ENCODE measurements at regions not wholly inside any gene's neighbourhood (a gene's known extent, or its start where the extent isn't known, plus 50 kb on each side); places are given as distances from the start of the nearest gene placed in this dataset.

DNA sequence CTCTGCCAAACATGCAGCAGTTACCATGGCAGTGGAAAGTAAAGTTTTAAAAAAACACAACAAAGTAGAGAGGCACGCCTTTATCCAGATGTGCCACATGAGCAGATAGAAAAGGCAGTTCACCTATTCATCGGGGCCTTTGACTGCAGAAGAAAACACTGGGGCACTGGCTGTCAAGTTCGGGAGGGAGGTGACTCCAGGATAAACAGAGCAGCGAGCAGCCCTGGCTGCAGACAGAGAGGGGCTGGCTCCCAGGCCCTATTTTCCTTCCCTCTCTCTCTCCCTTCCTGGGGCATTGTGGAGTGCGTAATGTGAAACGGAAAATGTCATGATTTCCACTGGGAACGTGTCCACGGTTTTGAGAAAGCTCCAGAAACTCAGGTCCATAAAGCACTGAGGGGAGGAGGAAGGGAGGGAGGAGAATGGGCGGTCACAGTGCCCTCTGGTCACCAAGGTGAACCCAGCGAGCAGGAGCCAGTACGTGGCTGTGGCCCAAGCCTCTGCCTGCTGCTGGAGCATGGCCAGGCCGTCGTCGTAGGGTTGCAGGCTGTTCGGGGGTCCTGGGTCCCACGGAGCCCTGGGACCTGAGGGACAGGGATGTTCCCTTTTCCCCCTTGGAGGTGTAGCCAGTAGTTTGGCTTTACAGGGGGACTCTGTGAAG lies 114.7 kb upstream of the IRF2BP2 start:
- Histone ChIP-seq H3K4me1 (ENCODE audit: control insufficient read depth, insufficient read depth, low read length) (peaks cover 3% of the 10 kb centered on the region), H3K36me3 (ENCODE audit: control insufficient read depth, insufficient read depth, low read length) (no peaks in the 10 kb centered on the region), H3K9ac (ENCODE audit: low read depth, low read length) (no peak overlapping the region), H3K27me3 (ENCODE audit: control insufficient read depth, insufficient read depth, low read length) (no peaks in the 10 kb centered on the region), H3K4me3 (ENCODE audit: low read depth, low read length) (no peak overlapping the region), H3K9me3 (ENCODE audit: control insufficient read depth, insufficient read depth, low read length) (no peaks in the 10 kb centered on the region)

DNA sequence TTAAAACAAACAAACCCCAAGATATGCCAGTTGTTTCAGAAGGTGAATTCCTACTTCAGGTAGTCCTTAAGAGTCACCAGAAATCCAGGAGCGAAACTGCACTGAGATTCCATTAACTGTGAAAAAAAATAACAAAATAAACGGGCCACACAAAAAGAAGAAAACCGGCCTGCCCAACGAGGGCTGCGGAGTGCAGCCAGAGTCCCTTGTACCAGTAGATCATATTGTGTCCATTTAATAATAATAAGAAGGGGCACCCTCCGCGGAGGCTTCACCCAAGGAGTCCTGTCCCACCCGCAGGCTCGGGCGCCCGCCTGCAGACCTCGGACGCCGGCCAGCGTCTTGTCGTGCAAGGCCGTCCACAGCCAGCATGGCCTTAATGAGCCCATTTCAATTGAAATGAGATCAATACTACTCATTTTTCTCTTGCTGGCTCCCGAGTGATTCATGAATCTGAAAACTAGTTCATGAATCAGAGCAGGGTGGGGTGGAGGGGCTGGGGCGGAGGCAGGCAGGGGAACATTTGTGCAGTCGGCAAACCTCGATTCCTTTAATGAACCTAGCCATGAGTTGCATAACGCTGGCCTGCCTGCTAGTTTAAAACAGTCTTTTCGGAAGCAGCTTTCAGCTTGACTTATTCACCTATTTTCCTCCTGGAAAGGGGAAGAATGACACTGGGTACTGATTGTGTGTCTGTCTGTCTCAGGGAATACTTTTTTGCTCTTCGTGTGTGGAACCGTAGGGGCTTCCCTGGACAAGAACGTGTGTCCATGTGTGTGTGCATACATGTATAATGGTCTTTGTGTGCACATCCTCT lies 113.1 kb upstream of the IRF2BP2 start:
- Histone ChIP-seq H3K27me3 (ENCODE audit: control insufficient read depth, insufficient read depth, low read length) (no peaks in the 10 kb centered on the region), H3K36me3 (ENCODE audit: control insufficient read depth, insufficient read depth, low read length) (no peaks in the 10 kb centered on the region), H3K9me3 (ENCODE audit: control insufficient read depth, insufficient read depth, low read length) (no peaks in the 10 kb centered on the region), H3K9ac (ENCODE audit: low read depth, low read length) (no peak overlapping the region), H3K4me1 (ENCODE audit: control insufficient read depth, insufficient read depth, low read length) (peaks cover 3% of the 10 kb centered on the region), H3K4me3 (ENCODE audit: low read depth, low read length) (no peak overlapping the region)

DNA sequence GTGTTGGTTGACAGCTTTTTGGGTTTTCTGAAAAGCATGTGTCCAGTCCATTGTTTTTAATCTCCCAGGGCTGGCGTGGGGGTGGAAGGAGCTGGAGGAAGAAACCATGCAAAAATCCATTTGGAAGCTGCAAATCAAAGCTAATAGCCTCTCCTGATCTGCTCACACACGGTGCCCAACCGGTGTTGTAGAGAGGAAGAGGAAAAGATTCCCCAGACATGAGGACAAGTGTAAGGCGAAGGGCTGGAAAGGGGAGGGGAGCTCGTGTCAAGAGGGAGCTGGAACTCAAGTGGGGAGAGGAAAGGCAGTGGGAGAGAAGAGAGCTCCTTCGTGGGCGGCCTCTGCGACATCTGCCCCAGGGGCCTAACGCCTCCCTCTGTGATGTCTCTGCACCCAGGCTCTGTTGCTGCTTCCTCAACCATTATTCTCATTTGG lies 112.3 kb upstream of the IRF2BP2 start:
- Histone ChIP-seq H3K9ac (ENCODE audit: low read depth, low read length) (no peak overlapping the region), H3K36me3 (ENCODE audit: control insufficient read depth, insufficient read depth, low read length) (no peaks in the 10 kb centered on the region), H3K4me3 (ENCODE audit: low read depth, low read length) (no peak overlapping the region), H3K9me3 (ENCODE audit: control insufficient read depth, insufficient read depth, low read length) (no peaks in the 10 kb centered on the region), H3K27me3 (ENCODE audit: control insufficient read depth, insufficient read depth, low read length) (no peaks in the 10 kb centered on the region), H3K4me1 (ENCODE audit: control insufficient read depth, insufficient read depth, low read length) (peaks cover 3% of the 10 kb centered on the region)

DNA sequence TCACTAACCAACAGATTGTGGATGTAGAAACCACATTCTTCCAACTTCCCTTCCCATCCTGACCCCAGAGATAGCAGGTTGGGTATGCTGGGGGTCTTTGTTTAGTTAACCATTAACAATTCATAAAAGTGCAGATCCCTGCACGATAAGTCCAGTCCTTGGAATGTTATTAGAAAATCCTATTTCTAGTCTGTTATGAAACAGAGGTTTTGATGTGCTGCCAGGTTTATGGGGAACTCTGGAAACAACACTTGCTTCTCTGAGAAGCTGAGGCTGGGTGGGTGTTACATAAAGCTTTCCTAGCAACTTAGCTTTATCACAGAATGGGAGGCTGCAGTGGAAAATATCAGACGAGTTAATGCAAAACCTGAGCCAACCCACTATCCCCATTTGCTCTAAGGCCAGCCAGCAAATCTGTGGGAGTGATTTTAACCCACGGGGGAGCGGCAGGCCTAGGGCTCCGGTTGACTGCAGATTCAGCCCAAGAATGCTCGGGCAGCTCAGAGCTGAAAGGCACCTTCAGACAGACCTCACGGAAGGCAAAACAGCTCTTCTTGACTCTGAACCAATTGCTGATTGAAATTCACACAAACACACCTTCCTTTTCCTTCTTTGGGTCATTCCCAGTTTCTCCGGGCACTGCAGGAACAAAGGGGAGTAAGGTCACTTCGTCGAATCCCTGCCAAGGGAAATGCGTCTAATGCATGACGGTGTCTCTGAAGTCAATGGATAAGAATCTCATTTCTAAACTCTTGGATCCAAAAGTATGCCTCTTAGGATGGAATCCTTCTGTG lies 111.7 kb upstream of the IRF2BP2 start:
- Histone ChIP-seq H3K4me3 (ENCODE audit: low read depth, low read length) (no peak overlapping the region), H3K4me1 (ENCODE audit: control insufficient read depth, insufficient read depth, low read length) (peaks cover 3% of the 10 kb centered on the region), H3K9me3 (ENCODE audit: control insufficient read depth, insufficient read depth, low read length) (no peaks in the 10 kb centered on the region), H3K27me3 (ENCODE audit: control insufficient read depth, insufficient read depth, low read length) (no peaks in the 10 kb centered on the region), H3K36me3 (ENCODE audit: control insufficient read depth, insufficient read depth, low read length) (no peaks in the 10 kb centered on the region), H3K9ac (ENCODE audit: low read depth, low read length) (no peak overlapping the region)

DNA sequence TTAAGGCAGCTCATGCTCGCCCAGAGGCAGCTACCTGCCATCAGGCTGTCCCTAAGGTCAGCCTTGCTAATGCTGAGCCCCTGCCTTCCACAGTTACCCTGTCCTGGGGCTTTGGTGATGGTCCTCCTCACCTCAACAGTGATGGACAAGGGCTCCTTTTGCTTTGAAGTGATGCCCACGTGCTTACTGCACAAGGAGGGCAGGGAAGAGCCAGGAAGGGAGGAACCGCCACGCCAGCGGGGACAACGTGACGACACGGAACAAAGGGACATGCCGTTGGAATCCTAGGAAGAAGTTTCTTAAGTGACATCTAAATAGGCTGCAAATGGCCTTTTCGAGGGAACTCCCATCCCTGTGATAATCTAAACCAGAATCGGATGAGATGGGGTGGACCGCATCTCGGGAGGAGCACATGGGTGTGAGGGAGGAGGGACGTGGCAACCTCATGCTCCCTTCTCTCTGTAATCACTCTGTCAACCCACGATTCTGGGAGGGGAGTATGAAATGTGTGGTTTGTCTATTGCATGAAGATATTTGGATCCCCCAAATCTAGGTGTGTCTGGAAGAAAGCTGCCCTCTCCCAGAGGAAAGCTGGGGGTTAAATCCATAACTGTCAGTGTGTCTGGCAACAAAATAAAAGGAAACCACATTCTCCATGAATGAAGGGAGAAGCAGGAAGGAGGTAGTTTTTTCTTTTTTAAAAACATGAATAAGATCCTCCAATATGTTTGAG lies 110.9 kb upstream of the IRF2BP2 start:
- no peak overlapping the region for H3K9ac ChIP-seq (ENCODE audit: low read depth, low read length)
- H3K36me3 ChIP-seq (ENCODE audit: control insufficient read depth, insufficient read depth, low read length) = no peaks in the 10 kb centered on the region
- no peaks in the 10 kb centered on the region for H3K27me3 ChIP-seq (ENCODE audit: control insufficient read depth, insufficient read depth, low read length)
- no peak overlapping the region for H3K4me3 ChIP-seq (ENCODE audit: low read depth, low read length)
- H3K4me1 ChIP-seq (ENCODE audit: control insufficient read depth, insufficient read depth, low read length) = peaks cover 3% of the 10 kb centered on the region
- no peaks in the 10 kb centered on the region for H3K9me3 ChIP-seq (ENCODE audit: control insufficient read depth, insufficient read depth, low read length)

DNA sequence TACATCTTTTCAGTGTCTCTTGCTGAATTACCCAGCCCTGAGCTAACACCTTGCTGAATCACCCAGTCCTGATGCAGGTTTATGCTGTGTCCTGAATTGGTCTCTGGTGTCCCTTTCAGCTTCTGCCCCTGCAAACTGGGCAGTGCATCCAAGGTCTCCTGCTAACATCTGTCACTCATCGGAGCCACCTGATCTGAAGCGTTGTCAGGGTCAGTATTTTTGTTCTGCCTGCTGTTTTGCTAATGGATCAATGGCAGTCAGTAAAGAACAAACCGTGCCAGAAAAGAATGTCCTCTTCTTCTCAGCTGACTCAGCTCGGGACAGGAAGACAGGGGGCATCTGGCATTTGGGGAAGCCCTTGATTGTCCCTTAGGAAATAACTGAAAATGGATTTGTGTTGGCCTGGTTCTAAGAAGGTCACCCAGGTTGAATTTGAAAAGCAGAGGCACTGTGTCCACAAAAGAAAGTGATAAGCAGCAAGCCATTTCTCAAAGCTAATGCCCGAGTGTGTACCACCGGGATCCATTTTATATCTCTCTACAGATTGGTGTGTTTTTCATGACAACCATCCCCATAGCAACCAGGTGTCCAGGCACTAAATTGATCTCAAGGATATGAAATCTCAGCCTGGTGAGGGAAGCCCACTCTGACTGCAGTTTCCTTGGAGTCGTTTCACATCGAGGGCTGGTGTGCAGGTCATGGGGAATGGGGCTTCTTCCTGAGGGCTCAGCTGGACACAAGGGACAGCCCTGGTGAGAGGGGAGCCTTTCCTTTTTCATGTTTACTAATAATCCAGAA lies 109.7 kb upstream of the IRF2BP2 start:
- H3K36me3 ChIP-seq (ENCODE audit: control insufficient read depth, insufficient read depth, low read length) = no peaks in the 10 kb centered on the region
- H3K9me3 ChIP-seq (ENCODE audit: control insufficient read depth, insufficient read depth, low read length) = no peaks in the 10 kb centered on the region
- no peak overlapping the region for H3K4me3 ChIP-seq (ENCODE audit: low read depth, low read length)
- no peaks in the 10 kb centered on the region for H3K4me1 ChIP-seq (ENCODE audit: control insufficient read depth, insufficient read depth, low read length)
- H3K27me3 ChIP-seq (ENCODE audit: control insufficient read depth, insufficient read depth, low read length) = no peaks in the 10 kb centered on the region
- no peak overlapping the region for H3K9ac ChIP-seq (ENCODE audit: low read depth, low read length)

DNA sequence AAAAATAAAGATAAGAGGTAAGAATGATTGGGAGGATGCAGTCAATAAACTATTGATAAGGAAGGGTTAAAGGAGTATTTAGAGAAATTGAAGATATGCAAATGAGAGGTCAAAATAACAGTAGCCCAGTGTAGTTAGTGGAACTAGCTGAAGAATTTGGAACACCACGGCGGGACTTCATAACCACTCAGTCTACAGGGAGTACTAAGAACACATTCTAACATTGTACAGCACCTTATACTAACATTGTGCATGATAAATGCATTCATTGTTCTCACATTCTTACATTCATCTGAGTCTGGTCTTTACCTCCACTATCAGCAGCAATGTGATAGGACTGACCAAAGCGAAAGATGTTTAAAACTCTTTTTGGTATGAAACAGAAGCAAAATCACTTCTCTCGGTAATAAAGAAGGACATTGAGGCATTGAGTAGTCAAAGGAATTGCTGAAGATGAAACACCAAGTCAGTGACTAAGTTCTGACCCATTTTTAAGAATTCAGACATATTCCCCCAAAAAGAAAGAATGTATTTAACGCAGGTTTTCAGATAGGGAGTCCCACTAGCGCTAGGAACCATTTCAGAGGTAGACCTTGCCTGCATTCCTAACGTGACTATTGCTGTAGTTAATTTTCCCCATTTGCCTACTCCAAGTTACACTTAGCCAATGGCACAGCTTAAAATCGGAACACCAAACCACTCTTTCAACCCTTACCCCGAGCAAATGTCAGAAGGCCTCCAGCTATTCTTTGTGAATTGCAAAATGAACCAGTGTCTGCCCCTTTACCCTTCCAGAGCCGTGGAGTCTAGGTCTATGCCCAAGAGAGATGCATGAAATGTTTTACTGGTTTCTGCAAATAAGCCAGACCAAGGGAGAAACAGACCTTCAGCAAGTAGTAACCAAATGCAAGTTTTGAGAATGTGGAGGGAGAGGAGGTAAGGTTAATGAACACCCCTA lies 108.8 kb upstream of the IRF2BP2 start:
- Histone ChIP-seq H3K4me1 (ENCODE audit: control insufficient read depth, insufficient read depth, low read length) (no peaks in the 10 kb centered on the region), H3K4me3 (ENCODE audit: low read depth, low read length) (no peak overlapping the region), H3K27me3 (ENCODE audit: control insufficient read depth, insufficient read depth, low read length) (no peaks in the 10 kb centered on the region), H3K36me3 (ENCODE audit: control insufficient read depth, insufficient read depth, low read length) (no peaks in the 10 kb centered on the region), H3K9ac (ENCODE audit: low read depth, low read length) (no peak overlapping the region), H3K9me3 (ENCODE audit: control insufficient read depth, insufficient read depth, low read length) (no peaks in the 10 kb centered on the region)

DNA sequence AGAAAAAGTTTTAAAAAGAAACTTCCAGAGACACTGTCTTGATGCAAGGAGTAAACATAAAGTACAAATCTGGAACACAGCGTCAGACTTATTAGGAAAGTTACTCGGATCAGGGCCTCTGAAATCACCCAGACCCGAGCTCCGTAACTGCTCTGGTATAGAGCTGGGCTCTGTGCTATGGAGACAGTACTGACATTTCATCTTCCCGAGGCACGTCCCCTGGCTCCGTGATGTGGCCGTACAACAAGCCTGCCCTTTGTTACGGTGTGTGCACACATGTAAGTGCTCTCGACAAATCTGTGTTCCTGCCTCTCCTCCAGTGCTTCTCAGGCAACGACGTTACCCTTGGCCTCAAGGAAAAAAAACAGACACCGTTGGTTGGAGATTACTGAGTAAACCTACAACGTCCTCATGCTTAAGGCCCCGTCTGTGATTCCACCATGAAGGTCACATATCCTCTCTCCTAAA lies 107.0 kb upstream of the IRF2BP2 start:
- Histone ChIP-seq H3K4me3 (ENCODE audit: low read depth, low read length) (no peak overlapping the region), H3K27me3 (ENCODE audit: control insufficient read depth, insufficient read depth, low read length) (no peaks in the 10 kb centered on the region), H3K9ac (ENCODE audit: low read depth, low read length) (no peak overlapping the region), H3K9me3 (ENCODE audit: control insufficient read depth, insufficient read depth, low read length) (no peaks in the 10 kb centered on the region), H3K36me3 (ENCODE audit: control insufficient read depth, insufficient read depth, low read length) (no peaks in the 10 kb centered on the region), H3K4me1 (ENCODE audit: control insufficient read depth, insufficient read depth, low read length) (no peaks in the 10 kb centered on the region)

DNA sequence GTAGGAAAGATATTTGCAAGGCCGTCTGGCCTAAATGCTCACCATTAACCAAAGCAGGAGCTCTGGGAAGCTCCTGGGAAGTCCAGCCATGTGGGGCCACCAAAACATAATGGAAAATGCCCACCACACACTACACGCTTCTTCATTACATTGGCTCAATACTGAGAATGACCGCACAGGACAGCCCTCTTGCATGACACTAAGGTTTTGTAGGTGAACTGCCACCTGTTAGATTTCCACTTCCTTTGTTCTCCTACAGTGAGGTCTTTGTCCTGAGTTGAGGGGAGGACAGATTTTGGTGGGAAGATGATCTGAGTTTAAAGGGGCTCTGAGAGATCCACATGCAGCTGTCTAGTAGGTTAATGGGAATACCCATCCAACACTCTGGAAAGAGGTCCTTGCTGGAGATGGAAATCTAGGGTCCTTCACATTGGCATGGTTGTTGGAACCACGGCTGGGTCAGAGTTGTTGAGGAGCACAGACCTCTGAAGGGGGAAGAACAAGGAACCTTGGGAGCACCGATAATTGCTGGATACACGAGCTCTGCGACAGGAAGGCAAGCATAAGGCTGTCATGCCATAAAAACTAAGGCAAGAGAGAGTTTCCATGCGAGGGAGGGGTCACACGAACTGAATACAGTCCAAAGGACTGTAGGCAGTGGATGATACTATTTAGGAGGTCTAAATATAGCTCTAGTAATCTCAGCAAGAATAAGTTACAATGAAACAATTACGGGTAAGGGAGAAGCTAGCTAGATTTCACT lies 105.5 kb upstream of the IRF2BP2 start:
- Histone ChIP-seq H3K9me3 (ENCODE audit: control insufficient read depth, insufficient read depth, low read length) (no peaks in the 10 kb centered on the region), H3K36me3 (ENCODE audit: control insufficient read depth, insufficient read depth, low read length) (no peaks in the 10 kb centered on the region), H3K4me1 (ENCODE audit: control insufficient read depth, insufficient read depth, low read length) (no peaks in the 10 kb centered on the region), H3K9ac (ENCODE audit: low read depth, low read length) (no peak overlapping the region), H3K4me3 (ENCODE audit: low read depth, low read length) (no peak overlapping the region), H3K27me3 (ENCODE audit: control insufficient read depth, insufficient read depth, low read length) (no peaks in the 10 kb centered on the region)

All from iPS-15b (cell line).